Activated T-cell treated with anti-CD3 and anti-CD28 coated beads, Interleukin-2, amount 50 U/mL, for 24 hours (primary cell): ENCODE measurements at regions not wholly inside any gene's neighbourhood (a gene's known extent, or its start where the extent isn't known, plus 50 kb on each side); places are given as distances from the start of the nearest gene placed in this dataset.

Experiments
- DNase-seq: peaks from one replicate; pipeline ENCODE4 v3.0.0-alpha.2; 2020
- H3K27ac Mint-ChIP-seq: 2 replicates; pipeline ENCODE4 v1.8.0; 2020; ENCODE audit warnings: mild to moderate bottlenecking, mixed read lengths
- H3K27me3 Mint-ChIP-seq: 2 replicates; pipeline ENCODE4 v1.8.0; 2020; ENCODE audit warnings: mixed read lengths
- H3K36me3 Mint-ChIP-seq: 2 replicates; pipeline ENCODE4 v1.8.0; 2020; ENCODE audit warnings: low read depth, mixed read lengths
- H3K4me1 Mint-ChIP-seq: 2 replicates; pipeline ENCODE4 v1.8.0; 2020; ENCODE audit warnings: low read depth, mixed read lengths
- H3K4me3 Mint-ChIP-seq: 2 replicates; pipeline ENCODE4 v1.8.0; 2020; ENCODE audit warnings: mild to moderate bottlenecking, moderate library complexity, mixed read lengths
- H3K9me3 Mint-ChIP-seq: 2 replicates; pipeline ENCODE4 v1.8.0; 2020; ENCODE audit warnings: mixed read lengths

DNA sequence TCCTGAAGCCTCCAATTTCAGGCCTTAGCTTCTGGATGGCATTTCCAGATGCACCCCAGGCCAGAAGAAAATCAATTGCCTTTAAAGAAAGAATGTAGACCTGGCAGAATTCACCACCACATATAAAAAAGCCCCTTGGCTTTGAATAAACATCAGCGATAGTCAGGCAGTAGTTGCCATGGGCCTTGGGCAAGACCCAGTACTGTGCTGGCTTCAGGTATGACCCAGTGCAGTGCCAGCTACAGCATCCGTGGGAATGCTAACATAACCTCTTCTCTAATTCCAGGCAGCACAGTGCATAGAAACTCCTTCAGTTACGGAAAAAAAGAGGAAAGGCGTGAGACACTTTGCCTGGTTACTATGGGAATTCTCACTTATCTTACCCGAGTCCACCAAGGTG is 539.6 kb upstream of the LRRTM4 start:
- peaks cover 20% of the 10 kb centered on the region for H3K9me3 Mint-ChIP-seq
- H3K27me3 Mint-ChIP-seq: no peaks in the 10 kb centered on the region
- no peak overlapping the region for H3K27ac Mint-ChIP-seq
- H3K4me3 Mint-ChIP-seq: no peak overlapping the region
- no peak for DNase-seq
- H3K4me1 Mint-ChIP-seq: no peaks in the 10 kb centered on the region
- no peaks in the 10 kb centered on the region for H3K36me3 Mint-ChIP-seq

DNA sequence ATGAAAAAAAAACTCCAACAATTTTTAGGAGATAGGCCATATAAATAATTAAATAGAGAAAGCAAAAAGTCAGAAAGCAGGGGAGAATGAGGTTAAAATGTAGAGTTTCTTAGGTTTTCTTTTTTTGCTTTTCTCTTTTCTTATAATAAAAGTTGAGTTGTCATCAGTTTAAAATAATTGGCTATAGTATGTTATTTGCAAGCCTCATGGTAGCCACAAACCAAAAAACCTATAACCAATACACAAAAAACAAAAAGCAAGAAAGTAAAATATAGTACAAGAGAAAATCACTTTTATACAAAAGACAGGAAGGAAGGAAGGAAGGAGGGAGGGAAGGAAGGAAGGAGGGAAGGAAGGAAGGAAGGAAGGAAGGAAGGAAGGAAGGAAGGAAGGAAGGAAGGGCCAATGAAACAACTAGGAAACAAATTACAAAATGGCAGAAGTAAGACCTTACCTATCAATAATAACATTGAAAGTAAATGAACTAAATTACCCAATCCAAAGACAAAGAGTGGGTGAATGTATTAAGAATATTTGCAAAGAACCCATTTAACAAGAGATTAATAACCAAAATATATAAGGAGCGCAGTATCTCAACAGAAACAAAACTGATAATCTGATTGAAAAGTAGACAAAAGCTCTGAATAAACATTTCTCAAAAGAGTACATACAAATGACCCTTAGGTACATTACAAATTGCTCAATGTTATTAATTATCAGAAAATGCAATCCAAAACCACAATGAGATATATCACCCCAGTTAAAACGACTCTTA is 541.3 kb upstream of the LRRTM4 start:
- H3K36me3 Mint-ChIP-seq: no peaks in the 10 kb centered on the region

DNA sequence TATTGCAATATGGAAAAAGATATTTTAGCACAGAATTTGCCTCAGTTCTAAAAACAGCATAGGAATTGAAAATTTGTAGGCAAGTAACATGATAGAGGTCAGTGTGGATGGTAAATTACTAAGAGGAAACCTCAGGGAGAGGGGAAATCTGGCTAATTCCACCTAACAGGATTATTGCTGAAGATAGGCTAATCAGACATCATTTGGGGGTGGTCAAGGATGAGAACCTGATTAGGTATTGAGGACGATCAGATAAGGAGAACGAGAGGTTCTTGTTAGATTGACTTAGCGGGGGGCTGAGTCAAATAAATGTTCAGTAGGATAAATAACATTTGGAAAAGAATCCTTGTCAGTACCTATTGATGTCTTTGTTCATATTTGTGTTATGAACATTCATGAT is 543.2 kb upstream of the LRRTM4 start:
- H3K4me1 Mint-ChIP-seq: no peaks in the 10 kb centered on the region
- no peak overlapping the region for H3K4me3 Mint-ChIP-seq
- H3K9me3 Mint-ChIP-seq: peaks cover 5% of the 10 kb centered on the region
- DNase-seq: no peak
- no peaks in the 10 kb centered on the region for H3K36me3 Mint-ChIP-seq
- no peaks in the 10 kb centered on the region for H3K27me3 Mint-ChIP-seq
- H3K27ac Mint-ChIP-seq: no peak overlapping the region

More for the DNA sequence above, 541.3 kb upstream of the LRRTM4 start:
- H3K9me3 Mint-ChIP-seq: peaks cover 16% of the 10 kb centered on the region
- no peaks in the 10 kb centered on the region for H3K4me1 Mint-ChIP-seq
- no peak overlapping the region for H3K27ac Mint-ChIP-seq
- H3K27me3 Mint-ChIP-seq: no peaks in the 10 kb centered on the region
- no peak for DNase-seq
- H3K4me3 Mint-ChIP-seq: no peak overlapping the region

DNA sequence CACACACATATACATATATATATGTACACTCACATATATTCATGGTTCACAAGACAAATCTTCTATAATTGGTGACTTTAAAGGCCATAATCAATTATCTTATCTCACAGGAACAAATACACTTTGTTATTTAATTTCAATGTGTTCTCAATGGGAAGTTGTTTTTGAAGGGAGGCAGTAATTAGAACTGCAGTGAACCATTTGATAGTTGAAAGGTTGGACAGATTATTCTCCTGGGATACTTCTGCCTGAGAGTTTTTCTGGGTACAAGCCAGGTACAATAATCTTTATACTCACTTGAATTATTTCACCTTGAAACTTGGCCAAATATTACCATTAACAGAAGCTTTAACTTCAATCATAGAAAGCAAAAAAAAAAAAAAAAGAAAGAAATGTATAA is 546.6 kb upstream of the LRRTM4 start:
- Mint-ChIP-seq H3K4me1 (no peaks in the 10 kb centered on the region), H3K27ac (no peak overlapping the region), H3K36me3 (no peaks in the 10 kb centered on the region), H3K27me3 (no peaks in the 10 kb centered on the region), H3K9me3 (peaks cover 9% of the 10 kb centered on the region), H3K4me3 (no peak overlapping the region)
- DNase-seq: no peak

DNA sequence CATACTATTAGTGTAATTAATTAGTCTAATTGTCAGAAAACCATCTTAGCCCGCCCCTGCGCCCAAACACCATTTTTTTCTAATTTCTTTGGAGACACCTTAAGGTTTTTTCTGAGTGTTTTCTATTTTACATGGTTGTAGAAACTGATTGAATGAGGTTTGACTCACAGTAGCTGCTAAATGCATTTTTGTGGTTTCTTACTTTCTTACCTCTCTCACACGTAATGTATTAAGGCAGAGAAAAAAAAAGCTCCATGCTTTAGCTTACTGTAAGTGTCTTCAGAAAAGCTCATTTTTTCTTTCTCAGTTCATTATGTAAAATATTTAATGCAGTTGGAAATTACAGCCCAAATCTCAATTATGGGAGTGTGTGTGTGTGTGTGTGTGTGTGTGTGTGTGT is 548.5 kb upstream of the LRRTM4 start:
- H3K36me3 Mint-ChIP-seq: no peaks in the 10 kb centered on the region

DNA sequence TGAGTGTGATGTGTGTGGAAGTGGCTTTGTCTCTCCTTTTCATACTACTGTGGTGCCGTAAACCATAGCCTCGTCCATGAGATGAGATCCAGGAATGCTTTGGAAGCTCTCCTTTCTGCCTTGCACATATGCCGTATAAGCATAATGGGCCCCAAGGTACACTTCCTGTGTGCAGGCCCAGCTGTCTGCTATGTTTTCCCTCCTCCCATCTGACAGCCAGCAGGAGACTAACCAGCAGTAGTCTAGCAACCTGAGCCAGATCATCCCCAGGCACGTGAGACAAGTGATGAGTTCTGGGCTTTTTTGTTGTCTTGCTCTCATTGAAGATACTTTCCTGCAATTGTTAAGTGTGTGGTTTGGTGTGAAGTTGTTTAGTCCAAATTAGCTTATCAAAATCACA is 555.5 kb upstream of the LRRTM4 start:
- Mint-ChIP-seq H3K27me3 (no peaks in the 10 kb centered on the region), H3K4me3 (no peak overlapping the region), H3K27ac (no peak overlapping the region), H3K9me3 (peaks cover 34% of the 10 kb centered on the region), H3K4me1 (no peaks in the 10 kb centered on the region), H3K36me3 (no peaks in the 10 kb centered on the region)
- no peak for DNase-seq

More for the DNA sequence above, 548.5 kb upstream of the LRRTM4 start:
- Mint-ChIP-seq H3K4me1 (no peaks in the 10 kb centered on the region), H3K9me3 (peaks cover 14% of the 10 kb centered on the region), H3K4me3 (no peak overlapping the region), H3K27ac (no peak overlapping the region), H3K27me3 (no peaks in the 10 kb centered on the region)
- DNase-seq: no peak

DNA sequence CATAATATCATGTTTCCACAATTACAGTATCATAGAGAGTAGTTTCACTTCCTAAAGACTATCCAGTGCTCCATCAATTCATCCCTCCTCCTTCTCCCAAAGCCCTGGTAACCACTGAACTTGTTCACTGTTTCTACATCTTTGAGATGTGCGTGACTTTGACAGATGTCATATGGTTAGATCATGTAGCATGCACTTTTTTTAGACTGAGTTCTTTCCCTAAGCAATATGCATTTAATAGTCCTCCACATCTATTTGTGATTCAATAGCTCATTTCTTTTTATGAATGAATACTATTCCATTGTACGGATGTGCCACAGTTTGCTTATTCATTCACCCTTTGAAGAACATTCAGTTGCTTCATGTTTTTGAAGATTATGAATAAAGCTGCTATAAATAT is 560.4 kb upstream of the LRRTM4 start:
- Mint-ChIP-seq H3K9me3 (peaks cover 36% of the 10 kb centered on the region), H3K4me1 (no peaks in the 10 kb centered on the region), H3K27me3 (no peaks in the 10 kb centered on the region), H3K4me3 (no peak overlapping the region), H3K27ac (no peak overlapping the region), H3K36me3 (no peaks in the 10 kb centered on the region)
- no peak for DNase-seq

DNA sequence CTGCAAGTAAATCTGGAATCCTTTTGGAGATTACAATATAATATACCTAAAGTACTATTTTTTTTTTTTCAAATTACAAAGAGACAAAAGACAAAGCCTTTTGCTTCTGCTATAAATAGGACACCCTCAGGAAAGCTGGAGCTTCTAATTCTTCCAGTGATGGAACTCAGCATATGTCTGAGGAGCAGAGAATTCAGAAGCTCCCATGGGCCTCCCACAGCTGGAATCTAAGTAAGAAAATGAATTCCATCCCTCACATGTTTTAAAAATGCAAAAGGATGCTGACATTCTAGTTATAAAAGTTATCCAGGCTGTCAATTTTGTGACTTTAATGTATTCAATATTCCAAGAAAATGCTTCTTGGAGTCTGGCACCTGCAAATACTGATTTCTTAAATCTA is 571.3 kb upstream of the LRRTM4 start:
- H3K9me3 Mint-ChIP-seq: peaks cover 7% of the 10 kb centered on the region
- H3K4me3 Mint-ChIP-seq: no peak overlapping the region
- no peak for DNase-seq
- H3K36me3 Mint-ChIP-seq: no peaks in the 10 kb centered on the region
- H3K4me1 Mint-ChIP-seq: no peaks in the 10 kb centered on the region
- no peaks in the 10 kb centered on the region for H3K27me3 Mint-ChIP-seq
- no peak overlapping the region for H3K27ac Mint-ChIP-seq

DNA sequence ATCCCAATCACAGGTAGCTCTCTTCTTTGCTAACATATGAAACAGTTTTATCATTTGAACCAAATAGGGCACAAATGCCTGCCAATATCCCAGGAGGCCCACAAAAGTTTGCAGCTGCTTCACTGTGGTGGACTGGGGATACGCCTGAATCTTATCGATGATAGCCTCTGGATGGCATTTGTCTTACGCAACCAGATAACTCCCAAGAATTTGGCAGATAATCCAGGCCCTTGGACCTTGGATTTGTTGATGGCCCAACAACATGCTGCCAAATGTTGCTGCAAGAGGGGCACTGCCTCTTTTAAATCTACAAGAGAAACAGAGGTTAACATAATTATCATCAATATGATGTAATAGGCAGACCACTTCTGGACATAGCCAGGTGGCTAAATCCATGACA is 587.1 kb upstream of the LRRTM4 start:
- no peak overlapping the region for H3K27ac Mint-ChIP-seq
- no peak overlapping the region for H3K4me3 Mint-ChIP-seq
- H3K9me3 Mint-ChIP-seq: peaks cover 32% of the 10 kb centered on the region
- H3K4me1 Mint-ChIP-seq: no peaks in the 10 kb centered on the region
- DNase-seq: no peak
- H3K27me3 Mint-ChIP-seq: no peaks in the 10 kb centered on the region
- H3K36me3 Mint-ChIP-seq: no peaks in the 10 kb centered on the region

DNA sequence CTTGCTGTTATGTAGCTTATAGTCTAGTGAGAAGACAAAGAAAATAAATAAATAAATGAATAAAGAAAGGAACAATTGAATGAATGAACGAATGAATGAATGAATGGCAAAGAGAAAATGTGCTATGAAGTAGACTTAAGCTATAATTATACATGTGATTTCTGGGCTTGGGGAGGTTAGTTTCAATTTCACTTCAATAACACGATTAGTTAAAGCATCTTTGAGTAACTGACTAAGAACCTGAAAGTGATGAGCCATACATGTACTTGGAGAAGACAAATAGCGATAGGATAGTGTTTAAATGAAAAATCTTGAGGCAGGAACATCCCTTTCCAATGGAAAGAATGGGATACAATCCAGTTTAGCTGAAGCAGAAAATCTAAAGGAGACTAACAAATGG is 593.1 kb upstream of the LRRTM4 start:
- no peak overlapping the region for H3K4me3 Mint-ChIP-seq
- no peak for DNase-seq
- no peaks in the 10 kb centered on the region for H3K4me1 Mint-ChIP-seq
- H3K27ac Mint-ChIP-seq: no peak overlapping the region
- no peaks in the 10 kb centered on the region for H3K36me3 Mint-ChIP-seq
- H3K27me3 Mint-ChIP-seq: no peaks in the 10 kb centered on the region
- H3K9me3 Mint-ChIP-seq: peaks cover 35% of the 10 kb centered on the region

DNA sequence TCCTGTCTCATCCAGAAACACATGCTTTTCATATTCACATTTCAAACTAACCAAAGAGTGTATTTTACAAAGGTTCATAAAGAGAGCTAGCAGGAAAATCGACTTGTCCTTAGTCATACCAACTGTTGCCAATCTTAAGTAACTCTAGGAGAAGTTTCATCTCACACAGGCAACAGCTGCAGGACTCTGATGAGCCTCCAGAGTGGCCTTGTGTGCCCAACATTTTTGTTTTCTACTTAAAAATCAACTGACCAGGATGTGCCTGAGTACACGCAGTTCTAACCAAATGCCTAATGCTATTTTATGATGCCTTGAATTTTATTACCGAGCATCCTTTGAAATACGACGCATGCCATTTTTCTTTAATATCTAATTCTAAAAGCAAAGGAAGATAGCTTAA is 595.9 kb upstream of the LRRTM4 start:
- Mint-ChIP-seq H3K36me3 (no peaks in the 10 kb centered on the region), H3K27me3 (no peaks in the 10 kb centered on the region), H3K4me1 (no peaks in the 10 kb centered on the region), H3K27ac (no peak overlapping the region), H3K9me3 (peaks cover 24% of the 10 kb centered on the region), H3K4me3 (no peak overlapping the region)
- DNase-seq: no peak

DNA sequence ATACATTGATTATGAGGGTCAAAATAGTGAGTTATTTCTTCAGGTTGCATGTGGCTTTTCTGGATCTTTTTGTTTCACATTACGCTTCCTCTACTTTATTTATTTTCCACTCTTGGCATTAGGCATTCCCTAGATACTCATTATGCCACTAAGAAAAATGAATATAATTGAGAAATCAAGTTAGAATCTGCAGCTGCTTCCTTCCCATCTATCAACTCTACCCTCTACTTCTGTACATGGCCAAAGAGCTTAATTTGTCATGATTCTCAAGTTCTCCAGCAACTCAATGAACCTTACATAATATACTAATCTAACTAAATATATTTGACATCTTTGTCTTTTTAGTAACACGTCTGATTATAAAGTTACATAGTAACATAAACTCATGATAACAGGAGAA is 598.1 kb upstream of the LRRTM4 start:
- H3K36me3 Mint-ChIP-seq: no peaks in the 10 kb centered on the region
- H3K4me1 Mint-ChIP-seq: no peaks in the 10 kb centered on the region

DNA sequence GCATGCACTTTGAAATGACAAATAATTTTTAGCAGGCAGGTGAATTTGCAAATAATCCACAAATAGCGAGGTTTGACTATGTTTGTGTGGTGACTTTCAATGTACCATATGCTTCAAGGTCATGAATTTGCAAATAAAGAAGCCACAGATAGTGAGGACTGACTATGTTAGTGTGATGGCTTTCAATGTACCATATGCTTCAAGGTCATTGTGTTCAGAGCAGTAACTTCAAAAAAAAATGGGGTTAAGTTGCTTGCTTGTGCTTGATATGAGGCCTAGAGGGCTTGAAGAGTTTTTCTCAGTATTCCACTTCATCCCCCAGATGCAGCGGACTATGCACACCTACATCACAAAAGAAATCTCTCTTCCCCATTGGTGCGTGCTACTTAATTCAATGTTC is 602.9 kb upstream of the LRRTM4 start:
- H3K36me3 Mint-ChIP-seq: no peaks in the 10 kb centered on the region
- no peaks in the 10 kb centered on the region for H3K27me3 Mint-ChIP-seq

More for the DNA sequence above, 598.1 kb upstream of the LRRTM4 start:
- H3K27ac Mint-ChIP-seq: no peak overlapping the region
- H3K4me3 Mint-ChIP-seq: no peak overlapping the region
- H3K27me3 Mint-ChIP-seq: no peaks in the 10 kb centered on the region
- no peak for DNase-seq
- peaks cover 25% of the 10 kb centered on the region for H3K9me3 Mint-ChIP-seq

DNA sequence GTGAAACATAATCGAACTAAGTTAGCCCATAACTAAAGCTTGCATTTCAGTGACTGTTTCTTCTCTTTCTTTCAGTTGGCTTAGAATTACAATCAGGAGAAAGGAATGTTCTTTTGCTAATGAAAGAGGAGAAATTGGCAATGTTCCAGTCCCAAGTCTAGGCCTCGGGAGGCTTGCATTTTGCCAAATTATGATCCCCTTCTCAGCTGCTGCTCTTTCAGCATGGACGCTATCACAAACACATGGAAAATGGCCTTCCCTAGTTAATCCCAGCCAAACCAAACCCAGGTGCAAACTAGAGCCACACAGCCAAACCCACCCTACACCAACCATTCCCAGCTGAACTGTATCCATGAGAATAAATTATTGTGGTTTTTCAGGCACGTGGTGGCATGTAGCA is 605.2 kb upstream of the LRRTM4 start:
- Mint-ChIP-seq H3K4me3 (no peak overlapping the region), H3K36me3 (no peaks in the 10 kb centered on the region), H3K27ac (no peak overlapping the region), H3K27me3 (no peaks in the 10 kb centered on the region), H3K9me3 (peaks cover 8% of the 10 kb centered on the region), H3K4me1 (no peaks in the 10 kb centered on the region)
- DNase-seq: no peak

More for the DNA sequence above, 602.9 kb upstream of the LRRTM4 start:
- no peaks in the 10 kb centered on the region for H3K4me1 Mint-ChIP-seq
- DNase-seq: no peak
- H3K4me3 Mint-ChIP-seq: no peak overlapping the region
- no peak overlapping the region for H3K27ac Mint-ChIP-seq
- H3K9me3 Mint-ChIP-seq: peaks cover 14% of the 10 kb centered on the region

DNA sequence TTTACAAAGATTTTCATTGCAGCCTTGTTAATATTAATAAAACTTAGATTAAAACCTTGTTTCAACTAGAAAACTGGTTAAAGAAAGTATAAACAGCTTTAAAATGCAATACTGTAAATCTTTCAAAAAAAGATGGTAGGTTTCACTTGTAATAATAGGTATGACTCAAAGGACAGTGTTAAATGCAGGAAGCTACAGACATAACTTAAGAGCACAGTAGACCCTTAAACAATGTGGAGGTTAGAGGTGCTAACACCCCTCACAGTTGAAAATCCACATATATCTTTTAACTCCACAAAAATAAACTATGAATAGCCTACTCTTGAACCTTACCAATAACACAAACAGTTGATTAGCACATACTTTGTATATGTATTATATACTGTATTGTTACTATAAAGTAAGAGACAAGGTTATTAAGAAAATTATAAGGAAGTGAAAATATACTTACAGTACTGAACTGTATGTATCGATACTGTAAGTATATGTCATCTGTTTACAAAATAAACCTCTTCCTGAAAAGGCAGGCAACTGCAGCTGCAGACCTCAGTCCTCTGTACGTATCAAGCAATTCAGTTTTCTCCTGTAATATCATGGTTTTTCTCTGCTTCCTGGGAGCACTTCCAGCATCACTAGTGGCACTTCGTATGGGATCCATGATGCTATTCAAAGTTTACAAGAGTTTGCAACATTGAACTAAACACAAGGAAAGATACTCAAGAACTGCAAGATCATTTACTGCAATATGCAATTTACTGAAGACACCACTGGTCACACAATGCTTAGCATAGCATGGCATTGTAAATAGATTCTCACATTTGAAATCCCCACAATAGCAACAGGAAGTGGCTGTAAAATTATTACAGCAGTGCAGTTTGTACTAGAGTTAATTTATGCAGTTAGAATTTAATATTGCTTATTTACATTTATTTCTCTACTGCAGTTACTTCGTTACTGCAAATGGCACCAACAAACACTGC is 610.5 kb upstream of the LRRTM4 start:
- Mint-ChIP-seq H3K36me3 (no peaks in the 10 kb centered on the region), H3K9me3 (peaks cover 21% of the 10 kb centered on the region), H3K27ac (no peak overlapping the region), H3K4me3 (no peak overlapping the region), H3K27me3 (no peaks in the 10 kb centered on the region), H3K4me1 (no peaks in the 10 kb centered on the region)
- DNase-seq: no peak
